DND-41 (cell line): ENCODE measurements at regions not wholly inside any gene's neighbourhood (a gene's known extent, or its start where the extent isn't known, plus 50 kb on each side); places are given as distances from the start of the nearest gene placed in this dataset.

Source experiments
- EZH2 ChIP-seq: IDR thresholded peaks from 3 replicates; pipeline ENCODE4 v1.6.1; 2012; ENCODE audit warnings: borderline replicate concordance, low read depth, mild to moderate bottlenecking, moderate library complexity, low read length, inconsistent platforms; ENCODE audit not compliant: severe bottlenecking
- TF ChIP-seq, protein P1 (sequence below): IDR thresholded peaks from 2 replicates; pipeline ENCODE4 v1.5.1; 2012; ENCODE audit warnings: borderline replicate concordance, low read length, moderate library complexity, mild to moderate bottlenecking; ENCODE audit not compliant: poor library complexity, severe bottlenecking; ENCODE audit errors: extremely low read depth

DNA sequence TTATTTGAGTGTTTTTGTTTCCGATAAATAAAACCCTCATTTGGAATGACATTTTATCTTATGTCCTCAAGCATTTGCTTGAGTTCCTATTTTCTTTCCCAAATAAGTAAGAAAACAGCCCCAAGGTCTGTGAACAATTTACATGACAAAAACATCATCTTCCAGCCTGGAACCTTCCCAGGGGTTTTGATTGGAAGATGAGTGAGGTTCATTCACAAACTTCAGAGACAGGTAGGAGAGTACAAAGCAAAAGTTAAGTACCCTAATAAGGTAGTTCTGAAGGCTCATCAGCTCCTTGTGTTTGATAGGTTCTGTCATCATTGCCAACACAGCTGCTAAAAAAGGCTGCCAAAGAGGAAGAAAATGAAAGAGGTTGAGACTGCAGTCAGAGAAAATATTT, 772.8 kb downstream of the CDH8 start:
- TF ChIP-seq, protein P1, sequence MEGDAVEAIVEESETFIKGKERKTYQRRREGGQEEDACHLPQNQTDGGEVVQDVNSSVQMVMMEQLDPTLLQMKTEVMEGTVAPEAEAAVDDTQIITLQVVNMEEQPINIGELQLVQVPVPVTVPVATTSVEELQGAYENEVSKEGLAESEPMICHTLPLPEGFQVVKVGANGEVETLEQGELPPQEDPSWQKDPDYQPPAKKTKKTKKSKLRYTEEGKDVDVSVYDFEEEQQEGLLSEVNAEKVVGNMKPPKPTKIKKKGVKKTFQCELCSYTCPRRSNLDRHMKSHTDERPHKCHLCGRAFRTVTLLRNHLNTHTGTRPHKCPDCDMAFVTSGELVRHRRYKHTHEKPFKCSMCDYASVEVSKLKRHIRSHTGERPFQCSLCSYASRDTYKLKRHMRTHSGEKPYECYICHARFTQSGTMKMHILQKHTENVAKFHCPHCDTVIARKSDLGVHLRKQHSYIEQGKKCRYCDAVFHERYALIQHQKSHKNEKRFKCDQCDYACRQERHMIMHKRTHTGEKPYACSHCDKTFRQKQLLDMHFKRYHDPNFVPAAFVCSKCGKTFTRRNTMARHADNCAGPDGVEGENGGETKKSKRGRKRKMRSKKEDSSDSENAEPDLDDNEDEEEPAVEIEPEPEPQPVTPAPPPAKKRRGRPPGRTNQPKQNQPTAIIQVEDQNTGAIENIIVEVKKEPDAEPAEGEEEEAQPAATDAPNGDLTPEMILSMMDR: no peak
- no peak for TF ChIP-seq EZH2
